ENCODE measurements at regions not wholly inside any gene's neighbourhood (a gene's known extent, or its start where the extent isn't known, plus 50 kb on each side); places are given as distances from the start of the nearest gene placed in this dataset.

DNA sequence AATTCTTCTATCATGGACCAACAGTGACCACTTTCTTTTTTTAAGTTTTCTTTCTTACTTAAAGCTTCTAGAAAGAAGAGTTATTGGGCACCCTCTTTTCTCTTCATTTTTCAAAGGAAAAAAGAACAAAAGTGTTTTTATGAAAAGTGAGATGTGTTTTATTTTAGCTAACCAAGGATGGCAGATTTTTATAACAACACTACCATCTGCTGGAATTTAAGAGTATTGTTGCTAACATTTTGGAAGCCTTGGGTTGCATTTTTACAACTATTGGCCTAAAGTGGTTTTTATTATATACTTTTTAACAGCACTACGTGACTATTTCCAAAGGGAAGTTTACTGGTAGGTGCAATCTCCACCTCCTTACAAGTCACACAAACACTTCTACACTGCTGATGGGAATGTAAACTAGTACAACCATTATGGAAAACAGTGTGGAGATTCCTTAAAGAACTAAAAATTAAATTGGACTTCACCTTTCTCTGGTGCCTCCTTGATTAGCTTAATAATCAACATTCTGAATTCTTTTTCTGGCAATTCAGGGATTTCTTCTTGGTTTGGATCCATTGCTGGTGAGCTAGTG is 237.7 kb upstream of the AGTR1 start:
- Histone ChIP-seq H2AFZ (ENCODE audit: control insufficient read depth, low read length) (no peak overlapping the region), H3K4me3 (ENCODE audit: control insufficient read depth in 2 of 3, extremely low read depth in 1 of 3, insufficient read depth in 2 of 3, low read depth in 1 of 3, low read length in 3 of 3) (no peak overlapping the region), H3K9ac (ENCODE audit: control insufficient read depth, extremely low read depth, insufficient read depth, low read length) (no peak overlapping the region), H3K4me1 (ENCODE audit: control insufficient read depth, extremely low read depth, insufficient read depth, low read length) (no peaks in the 10 kb centered on the region), H3K9me1 (ENCODE audit: control insufficient read depth, extremely low read depth, insufficient read depth, low read length) (no peaks in the 10 kb centered on the region), H3K9me3 (ENCODE audit: control insufficient read depth, low read depth, low read length) (no peaks in the 10 kb centered on the region), H3K36me3 (ENCODE audit: control insufficient read depth in 2 of 2, extremely low read depth in 1 of 2, insufficient read depth in 2 of 2, low read length in 2 of 2) (no peaks in the 10 kb centered on the region), H3K27ac (ENCODE audit: control insufficient read depth, insufficient read depth, low read length) (no peak overlapping the region), H3K27me3 (ENCODE audit: control insufficient read depth, extremely low read depth, insufficient read depth, low read length) (no peaks in the 10 kb centered on the region), H3K79me2 (ENCODE audit: control insufficient read depth, insufficient read depth, low read length) (no peaks in the 10 kb centered on the region), H4K20me1 (ENCODE audit: control insufficient read depth, extremely low read depth, insufficient read depth, low read length) (no peaks in the 10 kb centered on the region), H3K4me2 (ENCODE audit: control insufficient read depth, extremely low read depth, insufficient read depth, low read depth, low read length) (no peak overlapping the region)
- dilution Hi-C loops (cut with MboI; ENCODE audit: extremely low pct_ligation_motif_present, low sequenced_read_pairs): no loop called here
- no peak for TF ChIP-seq EZH2 (IDR thresholded peaks at IDR 0.05; ENCODE audit: low read length)
- TF ChIP-seq, protein P1, sequence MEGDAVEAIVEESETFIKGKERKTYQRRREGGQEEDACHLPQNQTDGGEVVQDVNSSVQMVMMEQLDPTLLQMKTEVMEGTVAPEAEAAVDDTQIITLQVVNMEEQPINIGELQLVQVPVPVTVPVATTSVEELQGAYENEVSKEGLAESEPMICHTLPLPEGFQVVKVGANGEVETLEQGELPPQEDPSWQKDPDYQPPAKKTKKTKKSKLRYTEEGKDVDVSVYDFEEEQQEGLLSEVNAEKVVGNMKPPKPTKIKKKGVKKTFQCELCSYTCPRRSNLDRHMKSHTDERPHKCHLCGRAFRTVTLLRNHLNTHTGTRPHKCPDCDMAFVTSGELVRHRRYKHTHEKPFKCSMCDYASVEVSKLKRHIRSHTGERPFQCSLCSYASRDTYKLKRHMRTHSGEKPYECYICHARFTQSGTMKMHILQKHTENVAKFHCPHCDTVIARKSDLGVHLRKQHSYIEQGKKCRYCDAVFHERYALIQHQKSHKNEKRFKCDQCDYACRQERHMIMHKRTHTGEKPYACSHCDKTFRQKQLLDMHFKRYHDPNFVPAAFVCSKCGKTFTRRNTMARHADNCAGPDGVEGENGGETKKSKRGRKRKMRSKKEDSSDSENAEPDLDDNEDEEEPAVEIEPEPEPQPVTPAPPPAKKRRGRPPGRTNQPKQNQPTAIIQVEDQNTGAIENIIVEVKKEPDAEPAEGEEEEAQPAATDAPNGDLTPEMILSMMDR (optimal IDR thresholded peaks at IDR 0.05 in 1 of 3, IDR thresholded peaks at IDR 0.05 in 1 of 3, conservative IDR thresholded peaks at IDR 0.05 in 1 of 3; ENCODE audit: extremely low read depth in 1 of 3, insufficient read depth in 2 of 3, low read length in 3 of 3): peak in 1 of 3 experiments; percentile 6
- DNase-seq (ENCODE audit: low read depth, low spot score) (no peak), FAIRE-seq (no peak)

DNA sequence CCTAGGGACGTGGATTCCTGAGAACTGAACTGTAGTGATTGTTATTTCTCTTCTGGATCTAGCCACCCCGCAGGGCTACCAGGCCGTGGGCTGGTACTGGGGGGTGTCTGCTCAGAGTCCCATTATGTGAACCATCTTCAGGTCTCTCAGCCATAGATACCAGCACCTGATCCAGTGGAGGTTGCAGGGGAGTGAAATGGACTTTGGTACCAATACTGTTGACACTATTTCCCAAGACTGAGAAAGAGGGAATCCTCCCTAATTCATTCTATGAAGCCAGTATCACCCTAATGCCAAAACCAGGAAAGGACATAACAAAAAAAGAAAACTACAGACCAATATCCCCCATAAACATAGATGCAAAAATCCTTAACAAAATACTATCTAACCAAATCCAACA is 237.0 kb upstream of the AGTR1 start:
- H3K4me3 ChIP-seq (ENCODE audit: control insufficient read depth in 2 of 3, extremely low read depth in 1 of 3, insufficient read depth in 2 of 3, low read depth in 1 of 3, low read length in 3 of 3): no peak overlapping the region
- H4K20me1 ChIP-seq (ENCODE audit: control insufficient read depth, extremely low read depth, insufficient read depth, low read length): no peaks in the 10 kb centered on the region
- H3K9ac ChIP-seq (ENCODE audit: control insufficient read depth, extremely low read depth, insufficient read depth, low read length): no peak overlapping the region
- DNase-seq (ENCODE audit: low read depth, low spot score) (no peak), FAIRE-seq (no peak)
- dilution Hi-C loops (cut with MboI; ENCODE audit: extremely low pct_ligation_motif_present, low sequenced_read_pairs): no loop called here
- no peaks in the 10 kb centered on the region for H3K36me3 ChIP-seq (ENCODE audit: control insufficient read depth in 2 of 2, extremely low read depth in 1 of 2, insufficient read depth in 2 of 2, low read length in 2 of 2)
- no peak overlapping the region for H3K4me2 ChIP-seq (ENCODE audit: control insufficient read depth, extremely low read depth, insufficient read depth, low read depth, low read length)
- H3K27me3 ChIP-seq (ENCODE audit: control insufficient read depth, extremely low read depth, insufficient read depth, low read length): no peaks in the 10 kb centered on the region
- H3K4me1 ChIP-seq (ENCODE audit: control insufficient read depth, extremely low read depth, insufficient read depth, low read length): no peaks in the 10 kb centered on the region
- H2AFZ ChIP-seq (ENCODE audit: control insufficient read depth, low read length): no peak overlapping the region
- TF ChIP-seq, protein P1 (optimal IDR thresholded peaks at IDR 0.05 in 1 of 3, IDR thresholded peaks at IDR 0.05 in 1 of 3, conservative IDR thresholded peaks at IDR 0.05 in 1 of 3; ENCODE audit: extremely low read depth in 1 of 3, insufficient read depth in 2 of 3, low read length in 3 of 3): no peak
- no peak for TF ChIP-seq EZH2 (IDR thresholded peaks at IDR 0.05; ENCODE audit: low read length)
- no peak overlapping the region for H3K27ac ChIP-seq (ENCODE audit: control insufficient read depth, insufficient read depth, low read length)
- H3K9me1 ChIP-seq (ENCODE audit: control insufficient read depth, extremely low read depth, insufficient read depth, low read length): no peaks in the 10 kb centered on the region
- no peaks in the 10 kb centered on the region for H3K79me2 ChIP-seq (ENCODE audit: control insufficient read depth, insufficient read depth, low read length)
- H3K9me3 ChIP-seq (ENCODE audit: control insufficient read depth, low read depth, low read length): no peaks in the 10 kb centered on the region

Data from keratinocyte (primary cell).